ENCODE measurements at regions not wholly inside any gene's neighbourhood (a gene's known extent, or its start where the extent isn't known, plus 50 kb on each side); places are given as distances from the start of the nearest gene placed in this dataset.

- no peaks in the 10 kb centered on the region for H3K36me3 ChIP-seq
- no peak for DNase-seq
- TF ChIP-seq, protein P1, sequence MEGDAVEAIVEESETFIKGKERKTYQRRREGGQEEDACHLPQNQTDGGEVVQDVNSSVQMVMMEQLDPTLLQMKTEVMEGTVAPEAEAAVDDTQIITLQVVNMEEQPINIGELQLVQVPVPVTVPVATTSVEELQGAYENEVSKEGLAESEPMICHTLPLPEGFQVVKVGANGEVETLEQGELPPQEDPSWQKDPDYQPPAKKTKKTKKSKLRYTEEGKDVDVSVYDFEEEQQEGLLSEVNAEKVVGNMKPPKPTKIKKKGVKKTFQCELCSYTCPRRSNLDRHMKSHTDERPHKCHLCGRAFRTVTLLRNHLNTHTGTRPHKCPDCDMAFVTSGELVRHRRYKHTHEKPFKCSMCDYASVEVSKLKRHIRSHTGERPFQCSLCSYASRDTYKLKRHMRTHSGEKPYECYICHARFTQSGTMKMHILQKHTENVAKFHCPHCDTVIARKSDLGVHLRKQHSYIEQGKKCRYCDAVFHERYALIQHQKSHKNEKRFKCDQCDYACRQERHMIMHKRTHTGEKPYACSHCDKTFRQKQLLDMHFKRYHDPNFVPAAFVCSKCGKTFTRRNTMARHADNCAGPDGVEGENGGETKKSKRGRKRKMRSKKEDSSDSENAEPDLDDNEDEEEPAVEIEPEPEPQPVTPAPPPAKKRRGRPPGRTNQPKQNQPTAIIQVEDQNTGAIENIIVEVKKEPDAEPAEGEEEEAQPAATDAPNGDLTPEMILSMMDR (IDR thresholded peaks at IDR 0.05): no peak
- WGBS, 2 donors: 89 to 93% methylated on average over 1 of the region's 1 CpG
- no peaks in the 10 kb centered on the region for H3K27me3 ChIP-seq
- H3K9me3 ChIP-seq: no peaks in the 10 kb centered on the region
- H3K4me1 ChIP-seq: peaks cover 0 to 5% (median 0%) of the 10 kb centered on the region in 9 donors
- intact Hi-C loops (cut with DNase I): no loop called here
- no peak for ATAC-seq
- H3K4me3 ChIP-seq: no peak overlapping the region
- no peak overlapping the region for H3K27ac ChIP-seq
Observed at GRCh38 chr5:67416133-67416937, 219.7 kb upstream of the CD180 start.

DNA sequence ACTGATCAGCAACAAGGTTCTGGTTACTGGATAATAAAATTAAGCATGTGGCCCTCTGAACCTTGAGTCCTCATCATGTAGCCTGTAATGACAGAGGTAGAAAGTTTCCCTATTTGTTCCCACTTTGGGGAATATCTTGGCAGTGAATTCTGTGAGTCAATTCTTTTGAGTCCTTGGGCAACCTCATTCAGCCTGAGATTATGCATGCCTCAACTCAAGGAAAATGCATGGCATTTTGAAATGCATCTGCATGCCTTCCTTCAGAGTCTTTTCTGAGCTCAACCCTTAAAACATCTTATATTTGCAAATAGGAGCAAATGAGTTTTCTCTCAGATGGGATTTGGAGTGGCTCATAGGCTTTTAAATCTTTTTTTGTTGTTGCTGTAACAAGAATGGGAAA, 218.1 kb upstream of the CD180 start:
- intact Hi-C loops (cut with DNase I): no loop called here
- TF ChIP-seq, protein P1 (IDR thresholded peaks at IDR 0.05): no peak
- H3K27me3 ChIP-seq: no peaks in the 10 kb centered on the region
- H3K36me3 ChIP-seq: no peaks in the 10 kb centered on the region
- DNase-seq (no peak), ATAC-seq (no peak)
- peaks cover 0 to 5% (median 0%) of the 10 kb centered on the region in 9 donors for H3K4me1 ChIP-seq
- H3K9me3 ChIP-seq: no peaks in the 10 kb centered on the region
- H3K4me3 ChIP-seq: no peak overlapping the region
- no peak overlapping the region for H3K27ac ChIP-seq

DNA sequence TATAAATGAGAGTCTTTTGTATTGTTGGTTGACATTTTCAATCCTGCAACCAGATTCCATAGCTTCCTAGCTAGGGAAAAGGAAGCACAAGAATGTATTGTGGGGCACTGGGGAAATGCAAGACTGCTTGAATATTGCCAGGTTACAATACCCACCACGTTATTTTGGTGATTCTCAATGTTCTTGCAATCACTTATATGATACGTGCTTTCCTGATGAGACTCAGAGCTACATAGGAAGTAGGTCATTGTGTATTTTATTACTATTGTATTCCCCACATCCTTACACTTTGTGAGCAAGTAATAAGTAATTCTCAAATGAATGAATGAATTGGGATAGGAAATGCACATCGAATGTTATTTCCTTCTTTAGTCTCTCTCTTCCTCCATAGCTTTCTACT, 217.1 kb upstream of the CD180 start:
- DNase-seq (no peak), ATAC-seq (no peak)
- Histone ChIP-seq H3K27ac (no peak overlapping the region), H3K27me3 (no peaks in the 10 kb centered on the region), H3K9me3 (no peaks in the 10 kb centered on the region), H3K36me3 (no peaks in the 10 kb centered on the region), H3K4me1 (peaks cover 0 to 6% (median 0%) of the 10 kb centered on the region in 9 donors), H3K4me3 (no peak overlapping the region)
- intact Hi-C loops (cut with DNase I): no loop called here
- WGBS, 2 donors: 67 to 79% methylated on average over 3 of the region's 3 CpGs
- TF ChIP-seq, protein P1 (IDR thresholded peaks at IDR 0.05): no peak

DNA sequence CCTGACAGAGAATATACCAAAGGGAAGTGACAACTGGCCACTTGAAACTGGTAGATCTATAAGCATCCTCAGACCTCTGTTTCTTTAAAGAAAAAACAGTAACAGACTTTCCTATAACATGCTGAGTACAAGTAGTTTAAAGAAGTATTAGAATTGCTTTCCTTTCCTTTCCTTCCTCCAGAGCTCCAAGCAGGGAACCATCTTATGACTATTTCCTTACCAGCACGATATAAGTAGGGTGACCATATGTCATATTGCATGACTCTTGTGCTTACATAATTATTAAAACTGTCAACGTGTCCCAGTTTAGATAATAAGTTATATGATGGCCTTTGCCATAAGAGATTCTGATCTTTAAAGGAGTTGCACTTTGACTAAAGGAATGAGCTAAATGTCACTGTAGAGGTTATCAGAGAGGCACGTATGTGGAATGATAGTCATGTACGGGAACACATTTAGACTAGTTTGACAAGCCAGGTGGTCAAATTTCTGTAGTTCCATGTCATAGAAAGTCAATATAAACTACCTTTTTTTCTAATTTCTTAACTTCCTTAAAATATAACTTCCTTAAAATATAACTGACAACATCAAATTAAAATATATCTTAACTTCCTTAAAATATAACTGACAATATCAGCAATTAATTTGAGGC, 212.7 kb upstream of the CD180 start:
- no peak for DNase-seq
- 61 to 72% methylated on average over 4 of the region's 4 CpGs for WGBS, 2 donors
- no peaks in the 10 kb centered on the region for H3K36me3 ChIP-seq
- no peaks in the 10 kb centered on the region for H3K27me3 ChIP-seq
- no peak for ATAC-seq
- H3K27ac ChIP-seq: no peak overlapping the region
- H3K9me3 ChIP-seq: no peaks in the 10 kb centered on the region
- peaks cover 0 to 6% (median 0%) of the 10 kb centered on the region in 9 donors for H3K4me1 ChIP-seq
- TF ChIP-seq, protein P1 (IDR thresholded peaks at IDR 0.05): no peak
- intact Hi-C loops (cut with DNase I): no loop called here
- H3K4me3 ChIP-seq: no peak overlapping the region

Data from heart right ventricle (tissue), 16 donors.